ENCODE measurements at regions not wholly inside any gene's neighbourhood (a gene's known extent, or its start where the extent isn't known, plus 50 kb on each side); places are given as distances from the start of the nearest gene placed in this dataset.

DNA sequence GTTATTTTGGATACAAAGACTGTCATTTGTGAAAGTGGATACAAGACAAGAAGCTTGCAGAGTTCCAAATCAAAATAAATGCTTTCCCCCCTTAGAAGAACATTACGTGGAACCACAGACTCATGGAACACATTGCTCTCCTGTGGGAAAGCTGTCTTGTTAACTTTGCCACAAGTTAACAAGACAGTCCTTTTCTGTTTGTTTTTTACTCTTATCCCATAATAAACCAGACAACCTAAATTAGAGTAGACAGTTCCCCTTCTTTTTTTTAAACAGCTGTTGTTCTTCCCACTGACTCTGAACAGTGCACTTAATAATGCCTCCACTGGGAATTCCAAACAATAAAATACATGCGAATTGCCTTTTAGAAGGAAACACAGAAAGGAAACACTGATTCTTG, 255.3 kb upstream of the UBE2E2 start:
- Mint-ChIP-seq H3K4me1 (ENCODE audit: low read depth) (no peaks in the 10 kb centered on the region), H3K27me3 (ENCODE audit: low read depth) (no peaks in the 10 kb centered on the region), H3K27ac (no peak overlapping the region), H3K36me3 (ENCODE audit: low read depth) (no peaks in the 10 kb centered on the region), H3K4me3 (no peak overlapping the region), H3K9me3 (no peaks in the 10 kb centered on the region)
- no peak for DNase-seq (ENCODE audit: low spot score)

DNA sequence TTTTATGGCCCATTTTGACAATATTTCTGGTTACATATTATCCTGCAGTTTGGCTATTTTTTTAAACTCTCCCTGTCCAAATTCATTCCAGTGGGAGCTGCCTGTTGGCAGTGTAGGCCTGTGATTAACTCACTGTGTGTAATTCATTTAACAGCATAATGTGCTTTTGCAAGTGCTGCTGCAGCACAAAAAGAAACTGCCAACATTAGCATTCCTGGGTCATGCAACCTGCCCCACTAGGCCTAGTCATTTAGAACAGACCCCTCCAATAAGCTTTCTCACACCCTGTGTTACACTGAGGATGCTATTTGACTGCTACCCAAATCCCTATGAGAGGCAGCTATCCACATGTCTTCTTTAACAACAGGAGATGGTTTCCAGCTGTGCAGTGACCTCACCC, 251.2 kb upstream of the UBE2E2 start:
- DNase-seq (ENCODE audit: low spot score) = no peak
- Mint-ChIP-seq H3K4me1 (ENCODE audit: low read depth) (no peaks in the 10 kb centered on the region), H3K27me3 (ENCODE audit: low read depth) (no peaks in the 10 kb centered on the region), H3K27ac (no peak overlapping the region), H3K9me3 (no peaks in the 10 kb centered on the region), H3K36me3 (ENCODE audit: low read depth) (no peaks in the 10 kb centered on the region), H3K4me3 (no peak overlapping the region)

GRCh38 chr3:22952860-22953259, 250.3 kb upstream of the UBE2E2 start:
- no peak for DNase-seq (ENCODE audit: low spot score)
- Mint-ChIP-seq H3K27ac (no peak overlapping the region), H3K4me3 (no peak overlapping the region), H3K4me1 (ENCODE audit: low read depth) (no peaks in the 10 kb centered on the region), H3K9me3 (no peaks in the 10 kb centered on the region), H3K36me3 (ENCODE audit: low read depth) (no peaks in the 10 kb centered on the region), H3K27me3 (ENCODE audit: low read depth) (no peaks in the 10 kb centered on the region)

DNA sequence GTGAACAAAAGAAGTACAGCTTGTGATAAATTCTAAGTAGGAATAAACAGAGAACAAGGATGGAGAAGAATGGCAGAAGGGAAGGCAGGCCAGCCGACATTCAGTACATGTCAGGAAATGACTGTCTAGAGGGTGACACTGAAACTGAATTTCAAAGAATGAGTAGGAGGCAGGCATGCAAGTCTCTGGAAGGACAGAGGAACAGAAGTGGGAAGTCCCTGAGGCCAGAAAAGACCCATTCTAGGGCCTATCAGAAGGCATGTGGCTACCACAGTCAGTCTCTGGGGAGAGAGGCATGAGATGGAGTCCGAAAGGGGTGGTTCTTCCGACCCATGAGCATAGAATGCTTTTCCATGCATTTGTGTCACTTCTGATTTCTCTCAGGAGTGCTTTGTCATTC, 243.5 kb upstream of the UBE2E2 start:
- Mint-ChIP-seq H3K36me3 (ENCODE audit: low read depth) (no peaks in the 10 kb centered on the region), H3K27ac (no peak overlapping the region), H3K27me3 (ENCODE audit: low read depth) (no peaks in the 10 kb centered on the region), H3K9me3 (no peaks in the 10 kb centered on the region), H3K4me1 (ENCODE audit: low read depth) (no peaks in the 10 kb centered on the region), H3K4me3 (no peak overlapping the region)
- DNase-seq (ENCODE audit: low spot score) = no peak

DNA sequence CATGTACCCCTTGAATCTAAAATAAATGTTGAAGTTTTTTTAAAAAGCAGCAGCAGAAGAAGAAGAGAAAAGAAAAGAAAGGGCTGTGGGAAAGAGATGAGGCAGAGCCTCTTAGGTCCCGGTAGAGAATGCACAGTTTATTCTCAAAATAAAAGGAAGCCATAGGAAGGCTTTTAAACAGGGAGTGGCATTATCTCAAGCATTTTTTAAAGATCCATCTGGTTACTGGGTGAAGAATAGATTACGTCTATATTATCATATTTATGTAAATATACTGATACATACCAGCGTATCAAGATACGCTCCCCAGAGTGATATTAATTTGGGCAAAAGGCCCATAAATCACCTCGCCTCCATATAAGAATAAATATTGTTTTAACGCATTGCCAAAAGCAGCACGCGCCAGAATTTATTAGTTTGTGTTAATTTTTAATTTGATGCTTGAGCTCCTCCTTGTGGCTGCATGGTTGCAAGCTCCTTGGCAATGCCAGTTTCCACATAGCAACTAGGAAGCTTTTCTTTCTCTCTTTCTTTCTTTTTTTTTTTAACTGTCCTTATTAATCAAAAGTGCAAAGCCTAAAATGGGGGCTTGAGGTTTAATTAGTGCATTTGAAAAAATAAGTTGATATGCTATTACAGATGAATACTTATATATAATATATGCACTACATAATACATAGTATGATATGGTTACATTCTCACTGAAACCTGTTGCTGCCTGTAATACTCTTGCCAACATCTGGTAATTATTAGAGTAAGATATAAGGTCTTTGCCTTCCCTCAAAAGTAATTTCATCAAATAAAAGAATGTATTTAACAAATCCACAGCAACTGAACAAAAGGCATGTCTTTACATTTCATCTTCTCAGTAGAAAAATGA, 242.8 kb upstream of the UBE2E2 start:
- no peak for DNase-seq (ENCODE audit: low spot score)
- Mint-ChIP-seq H3K36me3 (ENCODE audit: low read depth) (no peaks in the 10 kb centered on the region), H3K4me3 (no peak overlapping the region), H3K4me1 (ENCODE audit: low read depth) (no peaks in the 10 kb centered on the region), H3K9me3 (no peaks in the 10 kb centered on the region), H3K27ac (no peak overlapping the region), H3K27me3 (ENCODE audit: low read depth) (no peaks in the 10 kb centered on the region)

GRCh38 chr3:22962244-22962643, 240.9 kb upstream of the UBE2E2 start:
- H3K36me3 Mint-ChIP-seq (ENCODE audit: low read depth) = no peaks in the 10 kb centered on the region
- H3K9me3 Mint-ChIP-seq = no peaks in the 10 kb centered on the region
- DNase-seq (ENCODE audit: low spot score) = no peak
- no peak overlapping the region for H3K27ac Mint-ChIP-seq
- H3K4me3 Mint-ChIP-seq = no peak overlapping the region
- H3K27me3 Mint-ChIP-seq (ENCODE audit: low read depth) = no peaks in the 10 kb centered on the region
- H3K4me1 Mint-ChIP-seq (ENCODE audit: low read depth) = no peaks in the 10 kb centered on the region

- Mint-ChIP-seq H3K27ac (no peak overlapping the region), H3K36me3 (ENCODE audit: low read depth) (no peaks in the 10 kb centered on the region), H3K27me3 (ENCODE audit: low read depth) (no peaks in the 10 kb centered on the region), H3K4me3 (no peak overlapping the region), H3K9me3 (no peaks in the 10 kb centered on the region), H3K4me1 (ENCODE audit: low read depth) (peaks cover under 1% of the 10 kb centered on the region)
- DNase-seq (ENCODE audit: low spot score) = no peak
These were observed 236.8 kb upstream of the UBE2E2 start for GRCh38 chr3:22966349-22966748.

DNA sequence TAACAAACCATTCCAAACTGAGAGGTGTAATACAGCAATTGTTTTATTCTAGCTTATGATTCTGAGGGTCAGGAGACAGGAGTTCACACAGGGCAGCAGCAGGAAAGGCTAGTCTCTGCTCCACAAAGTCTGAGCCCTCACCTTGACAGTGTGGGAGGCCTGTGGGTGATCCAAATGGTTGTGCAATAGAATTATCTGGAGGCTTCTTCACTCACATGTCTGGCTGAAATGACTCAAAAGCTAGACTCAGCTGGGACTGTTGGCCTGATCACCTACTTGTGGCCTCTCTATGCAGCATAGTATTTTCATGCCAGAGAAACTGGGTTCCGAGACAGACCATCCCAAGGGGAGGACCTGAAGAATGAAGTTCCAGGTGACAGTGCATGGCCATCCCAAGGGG, 233.9 kb upstream of the UBE2E2 start:
- no peak for DNase-seq (ENCODE audit: low spot score)
- no peaks in the 10 kb centered on the region for H3K9me3 Mint-ChIP-seq
- H3K4me3 Mint-ChIP-seq = no peak overlapping the region
- no peaks in the 10 kb centered on the region for H3K36me3 Mint-ChIP-seq (ENCODE audit: low read depth)
- peaks cover 3% of the 10 kb centered on the region for H3K4me1 Mint-ChIP-seq (ENCODE audit: low read depth)
- H3K27me3 Mint-ChIP-seq (ENCODE audit: low read depth) = no peaks in the 10 kb centered on the region
- no peak overlapping the region for H3K27ac Mint-ChIP-seq

GRCh38 chr3:22971497-22971896, 231.6 kb upstream of the UBE2E2 start:
- H3K9me3 Mint-ChIP-seq = no peaks in the 10 kb centered on the region
- no peaks in the 10 kb centered on the region for H3K27me3 Mint-ChIP-seq (ENCODE audit: low read depth)
- no peak overlapping the region for H3K4me3 Mint-ChIP-seq
- peaks cover 3% of the 10 kb centered on the region for H3K4me1 Mint-ChIP-seq (ENCODE audit: low read depth)
- no peak for DNase-seq (ENCODE audit: low spot score)
- H3K36me3 Mint-ChIP-seq (ENCODE audit: low read depth) = no peaks in the 10 kb centered on the region
- no peak overlapping the region for H3K27ac Mint-ChIP-seq

GRCh38 chr3:22977042-22977441, 226.1 kb upstream of the UBE2E2 start:
- H3K27ac Mint-ChIP-seq = no peak overlapping the region
- H3K4me3 Mint-ChIP-seq = no peak overlapping the region
- H3K36me3 Mint-ChIP-seq (ENCODE audit: low read depth) = no peaks in the 10 kb centered on the region
- no peaks in the 10 kb centered on the region for H3K4me1 Mint-ChIP-seq (ENCODE audit: low read depth)
- H3K9me3 Mint-ChIP-seq = no peaks in the 10 kb centered on the region
- H3K27me3 Mint-ChIP-seq (ENCODE audit: low read depth) = no peaks in the 10 kb centered on the region
- DNase-seq (ENCODE audit: low spot score) = no peak

GRCh38 chr3:22977650-22978289, 225.4 kb upstream of the UBE2E2 start:
- Mint-ChIP-seq H3K27me3 (ENCODE audit: low read depth) (no peaks in the 10 kb centered on the region), H3K36me3 (ENCODE audit: low read depth) (no peaks in the 10 kb centered on the region), H3K4me3 (no peak overlapping the region), H3K4me1 (ENCODE audit: low read depth) (no peaks in the 10 kb centered on the region), H3K9me3 (no peaks in the 10 kb centered on the region), H3K27ac (no peak overlapping the region)
- DNase-seq (ENCODE audit: low spot score) = no peak

DNA sequence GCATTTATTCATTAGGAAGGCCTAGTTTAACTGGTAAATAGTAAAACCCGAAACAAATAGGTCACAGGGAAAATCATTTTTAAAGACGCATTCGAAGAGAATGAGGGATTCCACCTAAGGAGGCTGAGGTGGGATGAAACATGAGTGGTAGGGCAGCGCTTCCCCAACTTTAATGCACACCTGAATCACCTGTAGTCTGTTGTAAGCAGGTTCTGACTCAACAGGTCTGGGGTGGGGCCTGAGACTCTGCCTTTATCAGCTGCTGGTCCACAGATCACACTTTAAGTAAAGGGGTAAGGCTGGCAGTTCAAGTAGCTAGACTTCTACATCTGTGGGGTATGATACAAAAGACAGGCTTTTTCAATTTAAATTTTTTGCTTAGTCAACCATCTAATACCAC, 223.5 kb upstream of the UBE2E2 start:
- Mint-ChIP-seq H3K27me3 (ENCODE audit: low read depth) (no peaks in the 10 kb centered on the region), H3K4me3 (no peak overlapping the region), H3K9me3 (no peaks in the 10 kb centered on the region), H3K27ac (no peak overlapping the region), H3K4me1 (ENCODE audit: low read depth) (no peaks in the 10 kb centered on the region), H3K36me3 (ENCODE audit: low read depth) (no peaks in the 10 kb centered on the region)
- no peak for DNase-seq (ENCODE audit: low spot score)

DNA sequence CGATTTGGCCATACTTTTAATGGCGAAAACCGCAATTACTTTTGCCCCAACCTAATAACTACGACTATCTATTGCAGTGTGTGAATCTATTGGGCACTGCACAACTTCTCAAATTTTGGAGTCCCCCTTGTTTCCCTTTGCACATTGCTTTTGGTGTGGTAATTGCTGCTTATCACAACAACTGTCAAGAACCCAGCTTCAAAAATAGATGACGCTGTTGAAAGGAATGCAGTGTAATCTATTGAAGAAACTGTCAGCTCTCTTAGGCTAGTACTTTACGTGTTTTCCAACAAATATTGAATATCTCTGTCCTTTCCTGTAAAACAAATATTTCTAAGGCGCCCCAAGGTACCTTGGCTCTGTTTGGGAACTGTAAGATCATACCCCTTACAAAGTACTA, 222.8 kb upstream of the UBE2E2 start:
- no peak for DNase-seq (ENCODE audit: low spot score)
- Mint-ChIP-seq H3K36me3 (ENCODE audit: low read depth) (no peaks in the 10 kb centered on the region), H3K4me3 (no peak overlapping the region), H3K27ac (no peak overlapping the region), H3K4me1 (ENCODE audit: low read depth) (no peaks in the 10 kb centered on the region), H3K27me3 (ENCODE audit: low read depth) (no peaks in the 10 kb centered on the region), H3K9me3 (no peaks in the 10 kb centered on the region)

GRCh38 chr3:22981166-22981565, 222.0 kb upstream of the UBE2E2 start:
- Mint-ChIP-seq H3K27ac (no peak overlapping the region), H3K4me1 (ENCODE audit: low read depth) (no peaks in the 10 kb centered on the region), H3K36me3 (ENCODE audit: low read depth) (no peaks in the 10 kb centered on the region), H3K27me3 (ENCODE audit: low read depth) (no peaks in the 10 kb centered on the region), H3K4me3 (no peak overlapping the region), H3K9me3 (no peaks in the 10 kb centered on the region)
- no peak for DNase-seq (ENCODE audit: low spot score)

DNA sequence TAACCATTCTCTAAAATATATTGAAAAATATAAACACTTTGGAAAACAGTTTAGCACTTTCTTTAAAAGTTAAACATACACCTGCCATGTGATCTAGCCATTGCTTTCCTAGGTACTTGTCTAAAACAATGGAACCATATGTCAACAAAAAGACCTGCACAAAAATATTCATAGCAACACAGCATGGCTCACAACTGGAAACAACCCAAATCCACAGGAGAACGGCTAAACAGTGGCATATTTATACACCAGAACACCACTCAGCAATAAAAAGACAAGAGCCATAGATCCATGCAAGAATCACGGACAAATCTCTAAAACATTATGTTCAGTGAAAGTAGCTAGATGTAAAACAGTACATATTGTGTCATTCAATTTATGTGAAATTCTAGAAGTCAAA, 221.3 kb upstream of the UBE2E2 start:
- Mint-ChIP-seq H3K4me1 (ENCODE audit: low read depth) (no peaks in the 10 kb centered on the region), H3K36me3 (ENCODE audit: low read depth) (no peaks in the 10 kb centered on the region), H3K27ac (no peak overlapping the region), H3K27me3 (ENCODE audit: low read depth) (no peaks in the 10 kb centered on the region), H3K4me3 (no peak overlapping the region), H3K9me3 (no peaks in the 10 kb centered on the region)
- DNase-seq (ENCODE audit: low spot score) = no peak

Data from T-helper 2 cell treated with Interferon-gamma antibody and Interleukin-4, amounts not matched to agents 5 μg/mL and 100 μg/mL, for 36 hours (primary cell).